ENCODE measurements at regions not wholly inside any gene's neighbourhood (a gene's known extent, or its start where the extent isn't known, plus 50 kb on each side); places are given as distances from the start of the nearest gene placed in this dataset.

DNA sequence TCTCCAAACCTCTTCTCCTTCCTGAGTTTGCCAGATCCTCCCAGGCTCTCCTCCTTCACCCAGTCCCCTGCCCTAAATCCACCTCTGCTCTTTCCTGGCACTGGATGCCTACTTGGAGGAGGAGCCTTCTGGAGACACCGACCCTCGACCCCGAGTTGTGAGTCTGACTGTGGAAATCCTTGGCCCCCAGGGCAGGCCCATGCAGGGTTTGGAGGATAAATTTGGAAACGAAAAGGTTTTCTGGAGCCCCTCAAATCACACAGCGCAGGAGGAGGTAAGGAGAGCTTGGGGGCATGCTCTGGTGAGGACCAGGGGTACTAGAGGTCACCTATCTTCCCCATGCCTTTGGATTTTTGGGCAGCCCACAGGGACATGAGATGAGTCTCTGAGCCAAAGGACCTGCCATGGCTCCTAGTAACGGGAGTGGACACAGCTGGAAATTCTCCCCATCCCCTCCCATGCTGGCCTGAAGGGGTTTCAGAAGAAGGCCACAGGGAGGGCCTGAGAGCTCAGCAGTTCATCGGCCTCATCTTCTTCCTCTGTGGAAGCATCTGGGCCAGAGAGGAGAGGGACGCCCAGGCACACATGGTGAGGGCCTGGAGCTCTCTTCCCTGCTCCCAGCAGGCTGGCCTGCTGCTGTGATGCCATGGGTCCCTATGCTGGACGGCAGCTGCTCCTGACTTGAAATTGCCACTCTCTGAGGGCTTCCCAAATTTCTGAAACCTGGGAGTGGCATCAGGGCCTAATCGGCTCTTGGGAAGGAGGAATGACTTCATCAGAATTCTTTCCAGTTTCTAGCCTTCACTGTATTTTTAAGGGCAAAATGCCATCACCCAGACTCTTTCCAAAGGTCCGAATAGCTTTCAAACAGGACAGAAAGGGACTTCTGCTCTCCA, 68.6 kb upstream of the ITGA11 start:
- POLR2A ChIA-PET: no interaction called here
- Histone ChIP-seq H3K4me1 (ENCODE audit: control insufficient read depth in 1 of 2, insufficient read depth in 2 of 2, low read depth in 1 of 2, low read length in 1 of 2) (no peaks in the 10 kb centered on the region), H3K9ac (no peak overlapping the region), H3F3A (replicated peaks; ENCODE audit: insufficient read depth) (no peaks in the 10 kb centered on the region), H3K27me3 (ENCODE audit: insufficient read depth) (no peaks in the 10 kb centered on the region), H3K9me3 (no peaks in the 10 kb centered on the region), H3K36me3 (replicated peaks in 1 of 2; ENCODE audit: control insufficient read depth in 1 of 2, insufficient read depth in 2 of 2, low read length in 1 of 2) (no peaks in the 10 kb centered on the region), H3K4me2 (no peak overlapping the region), H3K27ac (ENCODE audit: low read depth in 2 of 2, low read length in 1 of 2) (no peak overlapping the region), H2AFZ (ENCODE audit: low read depth) (no peak overlapping the region), H3K9me2 (no peaks in the 10 kb centered on the region), H3K4me3 (ENCODE audit: low read depth in 2 of 2, low read length in 1 of 2) (no peak overlapping the region), H4K20me1 (ENCODE audit: insufficient read depth) (no peaks in the 10 kb centered on the region), H3K79me2 (ENCODE audit: insufficient read depth) (no peaks in the 10 kb centered on the region)
- TF ChIP-seq ELF1 (IDR thresholded peaks at IDR 0.05) (no peak), RXRA (IDR thresholded peaks at IDR 0.05; ENCODE audit: borderline replicate concordance, low read depth) (no peak), YY1 (IDR thresholded peaks at IDR 0.05; ENCODE audit: low read depth) (no peak), SIN3A (IDR thresholded peaks at IDR 0.05; ENCODE audit: borderline replicate concordance, low read depth, low read length) (no peak), MXI1 (IDR thresholded peaks at IDR 0.05; ENCODE audit: low read depth, low read length) (no peak), RFX5 (IDR thresholded peaks at IDR 0.05; ENCODE audit: low read length) (no peak), GABPA (IDR thresholded peaks at IDR 0.05; ENCODE audit: low read depth) (no peak), TAF1 (IDR thresholded peaks at IDR 0.05; ENCODE audit: borderline replicate concordance, low read depth, low read length) (no peak), FOXJ3 (CRISPR knock-in tag; IDR thresholded peaks at IDR 0.05) (no peak), RAD21 (IDR thresholded peaks at IDR 0.05; ENCODE audit: low read length) (no peak), FOSL2 (IDR thresholded peaks at IDR 0.05; ENCODE audit: borderline replicate concordance, low read depth) (no peak), CHD2 (IDR thresholded peaks at IDR 0.05; ENCODE audit: low read length, partially characterized antibody) (no peak), EZH2phosphoT487 (IDR thresholded peaks at IDR 0.05; ENCODE audit: borderline replicate concordance, low read depth) (no peak), TEAD4 (IDR thresholded peaks at IDR 0.05; ENCODE audit: borderline replicate concordance, insufficient read depth) (no peak)
- TF ChIP-seq, protein P1, sequence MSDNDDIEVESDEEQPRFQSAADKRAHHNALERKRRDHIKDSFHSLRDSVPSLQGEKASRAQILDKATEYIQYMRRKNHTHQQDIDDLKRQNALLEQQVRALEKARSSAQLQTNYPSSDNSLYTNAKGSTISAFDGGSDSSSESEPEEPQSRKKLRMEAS (IDR thresholded peaks at IDR 0.05; ENCODE audit: low read depth): no peak
- TF ChIP-seq, protein P2, sequence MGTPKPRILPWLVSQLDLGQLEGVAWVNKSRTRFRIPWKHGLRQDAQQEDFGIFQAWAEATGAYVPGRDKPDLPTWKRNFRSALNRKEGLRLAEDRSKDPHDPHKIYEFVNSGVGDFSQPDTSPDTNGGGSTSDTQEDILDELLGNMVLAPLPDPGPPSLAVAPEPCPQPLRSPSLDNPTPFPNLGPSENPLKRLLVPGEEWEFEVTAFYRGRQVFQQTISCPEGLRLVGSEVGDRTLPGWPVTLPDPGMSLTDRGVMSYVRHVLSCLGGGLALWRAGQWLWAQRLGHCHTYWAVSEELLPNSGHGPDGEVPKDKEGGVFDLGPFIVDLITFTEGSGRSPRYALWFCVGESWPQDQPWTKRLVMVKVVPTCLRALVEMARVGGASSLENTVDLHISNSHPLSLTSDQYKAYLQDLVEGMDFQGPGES (IDR thresholded peaks at IDR 0.05; ENCODE audit: low read depth, low read length): no peak
- TF ChIP-seq, protein P3, sequence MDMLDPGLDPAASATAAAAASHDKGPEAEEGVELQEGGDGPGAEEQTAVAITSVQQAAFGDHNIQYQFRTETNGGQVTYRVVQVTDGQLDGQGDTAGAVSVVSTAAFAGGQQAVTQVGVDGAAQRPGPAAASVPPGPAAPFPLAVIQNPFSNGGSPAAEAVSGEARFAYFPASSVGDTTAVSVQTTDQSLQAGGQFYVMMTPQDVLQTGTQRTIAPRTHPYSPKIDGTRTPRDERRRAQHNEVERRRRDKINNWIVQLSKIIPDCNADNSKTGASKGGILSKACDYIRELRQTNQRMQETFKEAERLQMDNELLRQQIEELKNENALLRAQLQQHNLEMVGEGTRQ (IDR thresholded peaks at IDR 0.05; ENCODE audit: borderline replicate concordance, low read depth, low read length): no peak
- TF ChIP-seq, protein P4, sequence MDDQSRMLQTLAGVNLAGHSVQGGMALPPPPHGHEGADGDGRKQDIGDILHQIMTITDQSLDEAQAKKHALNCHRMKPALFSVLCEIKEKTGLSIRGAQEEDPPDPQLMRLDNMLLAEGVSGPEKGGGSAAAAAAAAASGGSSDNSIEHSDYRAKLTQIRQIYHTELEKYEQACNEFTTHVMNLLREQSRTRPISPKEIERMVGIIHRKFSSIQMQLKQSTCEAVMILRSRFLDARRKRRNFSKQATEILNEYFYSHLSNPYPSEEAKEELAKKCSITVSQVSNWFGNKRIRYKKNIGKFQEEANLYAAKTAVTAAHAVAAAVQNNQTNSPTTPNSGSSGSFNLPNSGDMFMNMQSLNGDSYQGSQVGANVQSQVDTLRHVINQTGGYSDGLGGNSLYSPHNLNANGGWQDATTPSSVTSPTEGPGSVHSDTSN (IDR thresholded peaks at IDR 0.05): no peak
- CTCF ChIA-PET: interaction anchor here (1.6 kb wide), 1 partner anchor 8 kb away, joined by 4 read pairs; no protein-coding TSS in a partner anchor
- 66% methylated on average over 9 of the region's 11 CpGs for WGBS (ENCODE audit: low lambda C conversion rate)
- DNase-seq: no peak

Measured in SK-N-SH (cell line).